Panc1 (cell line): ENCODE measurements at regions not wholly inside any gene's neighbourhood (a gene's known extent, or its start where the extent isn't known, plus 50 kb on each side); places are given as distances from the start of the nearest gene placed in this dataset.

Experiments
- CTCF ChIP-seq: fragments of 450-650 bp; IDR thresholded peaks from 2 replicates; pipeline ENCODE4 v1.5.1; 2017; ENCODE audit warnings: mild to moderate bottlenecking
- POLR2AphosphoS5 ChIP-seq: IDR thresholded peaks from 2 replicates; pipeline ENCODE4 v1.6.1; 2012; ENCODE audit warnings: mild to moderate bottlenecking, low read depth, low read length, moderate library complexity
- TCF7L2 ChIP-seq: IDR thresholded peaks from 2 replicates; pipeline ENCODE4 v1.6.1; 2011; ENCODE audit warnings: mild to moderate bottlenecking, low read depth, low read length, inconsistent platforms

GRCh38 chr6:74320715-74321114 is 624.7 kb downstream of the CD109 start:
- no peak for TF ChIP-seq CTCF
- TF ChIP-seq TCF7L2: no peak
- TF ChIP-seq POLR2AphosphoS5: no peak
